SH-SY5Y (cell line): ENCODE measurements at regions not wholly inside any gene's neighbourhood (a gene's known extent, or its start where the extent isn't known, plus 50 kb on each side); places are given as distances from the start of the nearest gene placed in this dataset.

Source experiments
- GATA2 ChIP-seq: IDR thresholded peaks from 2 replicates; pipeline ENCODE4 v1.6.1; 2011; ENCODE audit warnings: mild to moderate bottlenecking, low read depth, low read length
- GATA3 ChIP-seq: IDR thresholded peaks from 2 replicates; pipeline ENCODE4 v1.6.1; 2011; ENCODE audit warnings: low read depth, mild to moderate bottlenecking, low read length, moderate library complexity

DNA sequence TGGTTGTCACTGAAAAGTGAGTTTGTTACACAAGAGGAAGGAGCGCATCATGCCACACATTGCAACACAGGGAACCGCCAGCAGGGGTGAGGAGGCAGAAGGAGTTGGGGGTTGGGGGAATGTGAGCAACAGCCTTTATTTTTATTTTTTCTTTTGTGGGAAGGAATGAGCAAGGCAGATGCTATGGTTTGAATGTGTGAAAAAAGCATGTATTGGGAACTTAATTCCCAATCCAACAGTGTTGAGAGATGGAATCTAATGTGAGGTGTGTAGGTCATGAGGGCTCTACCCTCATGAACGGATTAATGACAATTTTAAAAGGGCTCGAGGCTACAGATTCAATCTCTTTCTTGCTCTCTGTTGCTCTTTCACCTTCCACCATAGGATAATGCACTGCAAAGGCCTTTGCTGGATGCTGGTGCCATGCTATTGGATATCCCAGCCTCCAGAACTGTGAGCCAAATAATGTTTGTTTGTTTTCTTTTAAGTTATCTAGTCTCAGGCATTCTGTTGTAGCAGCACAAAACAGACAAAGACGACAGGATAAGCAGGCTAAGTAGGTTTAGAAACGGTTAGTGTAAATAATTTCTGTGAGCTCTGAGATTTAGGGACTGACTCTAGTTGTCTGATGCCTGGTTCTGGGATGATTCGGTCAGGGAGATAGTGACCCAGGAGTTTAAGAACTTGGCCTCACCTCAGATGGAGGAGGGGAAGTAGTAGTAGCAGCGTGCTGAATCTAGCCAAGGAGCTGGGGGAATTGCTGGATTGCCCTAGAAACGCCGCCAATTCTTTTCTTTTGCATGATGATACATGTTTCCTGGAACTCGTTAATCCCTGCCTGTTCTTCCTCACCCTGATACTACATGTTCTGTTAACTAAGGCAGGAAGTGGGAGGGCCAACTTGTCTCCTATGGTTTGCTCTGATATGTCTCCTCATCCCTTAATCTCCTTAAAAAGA is 156.6 kb upstream of the CTSO start:
- no peak for TF ChIP-seq GATA3
- no peak for TF ChIP-seq GATA2

- no peak for TF ChIP-seq GATA2
- TF ChIP-seq GATA3: no peak
Measured at GRCh38 chr4:156103311-156103710, 149.6 kb upstream of the CTSO start.

GRCh38 chr4:156102411-156102810 is 148.7 kb upstream of the CTSO start:
- no peak for TF ChIP-seq GATA2
- TF ChIP-seq GATA3: no peak

DNA sequence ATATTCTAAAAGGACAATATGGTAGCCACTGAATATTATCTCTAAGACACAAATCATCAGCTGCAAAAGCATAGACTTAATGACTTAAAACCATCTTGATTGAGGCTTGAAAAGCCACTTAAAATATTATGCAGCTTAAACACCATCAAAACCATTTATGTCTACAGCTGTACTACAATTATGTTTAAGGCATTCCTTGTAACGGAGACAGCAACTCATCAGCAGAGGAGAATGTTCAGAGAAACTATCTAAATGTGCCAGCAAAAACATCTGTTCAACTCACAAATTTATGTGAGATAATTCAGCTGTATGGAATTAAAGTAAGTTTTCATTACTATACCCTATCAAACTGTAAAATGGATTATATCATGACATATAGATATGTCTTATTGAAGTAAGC is 147.9 kb upstream of the CTSO start:
- TF ChIP-seq GATA2 (no peak), GATA3 (no peak)

DNA sequence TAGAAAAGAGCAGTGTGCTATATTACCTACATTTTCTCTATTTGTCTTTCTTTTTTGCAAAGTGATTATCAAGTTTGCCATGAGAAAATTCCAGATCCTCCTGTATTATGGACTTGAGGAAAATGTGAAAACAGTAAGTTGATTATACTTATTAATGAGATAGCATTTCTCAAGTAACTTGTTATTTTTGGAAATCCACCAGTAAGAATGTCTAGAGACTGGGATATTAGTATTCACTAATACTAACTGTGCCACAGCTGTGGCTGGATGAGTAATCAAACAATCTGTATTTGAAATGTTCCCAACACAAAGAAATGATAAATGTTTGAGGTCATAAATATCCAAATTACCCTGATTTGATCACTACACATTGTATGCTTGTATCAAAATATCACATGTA is 147.0 kb upstream of the CTSO start:
- TF ChIP-seq GATA2 (no peak), GATA3 (no peak)

- TF ChIP-seq GATA3: no peak
- TF ChIP-seq GATA2: no peak
Measured at GRCh38 chr4:156098805-156099204, 145.1 kb upstream of the CTSO start.

- TF ChIP-seq GATA3 (no peak), GATA2 (no peak)
Measured at GRCh38 chr4:156085100-156085499, 131.4 kb upstream of the CTSO start.

DNA sequence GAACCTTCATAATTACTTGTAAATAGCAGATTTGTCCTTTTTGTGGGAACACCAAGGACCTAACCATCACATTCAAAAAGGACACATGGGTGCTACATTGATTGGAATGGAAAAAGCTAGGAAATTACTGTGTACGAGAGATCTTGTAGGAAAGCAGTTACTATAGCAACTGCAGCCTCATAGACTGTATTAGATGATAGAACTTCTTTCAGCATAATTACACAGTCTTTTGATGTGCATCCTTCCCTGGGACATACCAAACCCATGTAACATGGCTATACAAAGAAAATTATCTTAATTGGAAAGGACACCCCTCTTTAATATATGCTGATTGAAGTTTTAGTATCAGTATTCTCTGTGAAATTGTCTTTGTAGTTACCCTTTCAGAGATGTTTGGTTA is 130.7 kb upstream of the CTSO start:
- no peak for TF ChIP-seq GATA2
- no peak for TF ChIP-seq GATA3

DNA sequence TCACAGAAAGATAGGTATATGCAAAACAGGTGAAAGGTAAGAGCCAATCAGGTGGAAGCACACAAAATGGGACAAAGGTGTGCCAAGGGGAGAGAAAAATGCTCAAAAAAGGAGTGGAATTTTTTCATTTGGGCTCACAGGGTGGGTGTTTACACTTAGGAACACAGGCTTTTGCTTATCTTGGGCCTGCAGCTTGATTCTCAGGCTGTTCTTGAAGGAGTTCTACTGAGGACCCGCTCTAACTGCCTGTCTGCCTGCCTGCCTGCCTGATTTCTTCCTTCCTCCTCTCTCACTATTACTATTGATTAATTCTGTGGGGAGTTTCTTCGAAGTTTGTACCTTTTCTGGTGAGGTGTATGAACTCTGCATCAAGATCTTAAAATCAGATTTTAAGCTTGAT is 120.3 kb upstream of the CTSO start:
- no peak for TF ChIP-seq GATA3

DNA sequence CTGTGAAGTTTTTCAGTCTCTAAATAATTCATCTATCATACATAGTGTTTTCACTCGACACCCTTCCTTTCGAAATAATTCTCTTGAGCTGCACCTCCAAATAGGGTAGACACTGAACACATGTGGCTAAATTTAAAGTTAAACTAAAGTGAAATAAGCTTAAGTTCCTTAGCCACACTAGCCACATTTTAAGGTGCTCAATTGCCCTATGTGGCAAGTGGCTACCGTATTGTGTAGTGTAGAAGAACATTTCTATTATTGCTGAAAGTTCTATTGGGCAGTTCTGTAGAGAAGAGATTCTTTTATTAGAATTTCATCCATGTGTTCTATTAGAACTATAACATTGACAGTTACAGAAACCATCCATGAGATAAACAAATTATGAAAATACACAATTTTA is 107.0 kb upstream of the CTSO start:
- no peak for TF ChIP-seq GATA3
- no peak for TF ChIP-seq GATA2

DNA sequence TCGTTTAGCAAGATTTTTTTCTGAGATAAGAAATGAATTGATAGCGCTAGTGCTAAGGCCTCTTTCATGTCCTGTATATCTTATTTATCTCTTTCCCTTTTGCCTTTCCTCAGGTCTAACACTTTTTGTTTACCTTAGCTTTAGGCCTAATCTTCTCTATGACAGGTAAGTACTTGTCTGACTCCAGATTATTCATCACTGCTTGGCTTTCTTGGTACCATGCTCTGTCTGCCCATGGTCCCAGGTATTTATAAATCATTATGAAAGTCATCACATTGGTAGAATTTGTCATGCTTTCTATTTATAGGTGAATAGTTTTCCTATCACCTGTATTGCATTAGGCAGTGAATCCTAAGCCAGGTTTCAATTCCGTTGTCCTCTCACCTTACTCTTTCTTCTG is 99.5 kb upstream of the CTSO start:
- TF ChIP-seq GATA3 (no peak), GATA2 (no peak)

DNA sequence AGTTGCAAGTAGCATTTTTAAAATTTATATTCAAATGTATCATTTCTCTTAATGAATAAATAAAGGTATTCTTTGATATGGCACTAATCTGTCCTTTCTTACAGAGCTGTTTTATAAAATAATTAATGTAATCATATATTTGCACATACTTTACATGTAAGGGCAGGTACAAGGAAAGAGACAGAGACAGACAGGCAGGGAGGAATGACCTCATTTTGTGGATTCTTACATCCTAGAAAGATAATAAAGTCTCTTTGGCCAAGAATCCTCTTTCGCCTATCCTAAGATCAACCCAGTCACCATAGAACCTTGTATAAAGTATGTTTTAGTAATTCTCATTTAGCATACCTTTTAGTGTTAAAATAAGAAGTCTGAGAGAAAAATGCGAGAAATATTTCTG is 98.5 kb upstream of the CTSO start:
- no peak for TF ChIP-seq GATA2

GRCh38 chr4:156038772-156039171 is 85.1 kb upstream of the CTSO start:
- no peak for TF ChIP-seq GATA3

- TF ChIP-seq GATA2 (no peak), GATA3 (no peak)
Measured at GRCh38 chr4:156036496-156036895, 82.8 kb upstream of the CTSO start.

DNA sequence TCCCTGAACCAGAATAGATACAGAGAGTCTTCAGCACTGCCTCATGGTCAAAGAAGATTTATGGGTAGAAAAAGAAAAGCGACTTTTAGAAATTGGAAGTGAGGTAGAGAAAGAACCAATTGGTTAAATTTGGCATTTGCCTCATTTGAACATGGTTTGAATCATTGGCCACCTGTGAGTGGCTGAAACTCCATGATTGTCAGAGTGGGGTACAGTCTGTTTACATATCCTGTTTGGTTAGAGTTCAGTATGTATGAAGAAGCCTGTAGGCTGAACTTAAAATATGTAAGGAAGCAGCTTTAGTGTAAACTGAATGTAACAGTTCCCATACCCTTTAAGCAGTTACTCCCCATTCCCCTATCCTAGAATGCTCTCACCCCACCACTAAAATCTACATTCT is 76.0 kb upstream of the CTSO start:
- no peak for TF ChIP-seq GATA3
- TF ChIP-seq GATA2: no peak

DNA sequence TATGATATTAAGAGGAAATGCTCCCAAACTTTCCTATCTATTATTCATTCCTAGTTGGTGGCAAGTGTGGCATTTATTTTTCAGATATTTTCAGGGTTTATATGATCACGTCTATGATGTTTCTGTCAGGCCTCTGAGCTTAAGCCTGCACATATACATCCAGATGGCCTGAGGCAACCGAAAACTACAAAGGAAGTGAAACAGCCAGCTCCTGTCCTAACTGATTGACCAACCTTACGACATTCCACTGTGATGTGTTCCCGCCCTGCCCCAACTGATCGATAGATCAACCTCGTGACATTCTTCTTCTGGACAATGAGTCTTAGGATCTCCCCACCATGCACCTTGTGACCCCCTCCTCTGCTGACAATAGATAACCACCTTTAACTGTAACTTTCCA is 67.6 kb upstream of the CTSO start:
- no peak for TF ChIP-seq GATA3
- no peak for TF ChIP-seq GATA2
